ENCODE measurements at regions not wholly inside any gene's neighbourhood (a gene's known extent, or its start where the extent isn't known, plus 50 kb on each side); places are given as distances from the start of the nearest gene placed in this dataset.

GRCh38 chr2:60067006-60067405 lies 486.4 kb downstream of the BCL11A start:
- TF ChIP-seq CTCF (IDR thresholded peaks at IDR 0.05) = no peak
- no peak for TF ChIP-seq EZH2 (IDR thresholded peaks at IDR 0.05; ENCODE audit: borderline replicate concordance, insufficient read depth, low read depth, low read length, poor library complexity, severe bottlenecking)
